Trophoblast cell (in vitro differentiated cells and primary cell): ENCODE measurements at regions not wholly inside any gene's neighbourhood (a gene's known extent, or its start where the extent isn't known, plus 50 kb on each side); places are given as distances from the start of the nearest gene placed in this dataset.

ENCODE experiments used
- DNase-seq, 2 donors: peaks; one replicate each; pipeline ENCODE4 v3.0.0-alpha.2; 2016
- H2AFZ ChIP-seq: 2 replicates; pipeline ENCODE4 v1.6.1; 2013; ENCODE audit warnings: low read length, moderate library complexity, mild to moderate bottlenecking; ENCODE audit not compliant: insufficient read depth, poor library complexity
- H2AK5ac ChIP-seq: 2 replicates; pipeline ENCODE4 v1.6.1; 2013; ENCODE audit warnings: mild to moderate bottlenecking, low read length
- H2BK120ac ChIP-seq: 2 replicates; pipeline ENCODE4 v1.6.1; 2013; ENCODE audit warnings: low read length, mild to moderate bottlenecking, moderate library complexity; ENCODE audit not compliant: insufficient read depth, poor library complexity
- H2BK12ac ChIP-seq: 2 replicates; pipeline ENCODE4 v1.6.1; 2013; ENCODE audit warnings: mild to moderate bottlenecking, low read length, moderate library complexity
- H2BK5ac ChIP-seq: 2 replicates; pipeline ENCODE4 v1.6.1; 2013; ENCODE audit warnings: low read length, low read depth, moderate library complexity, mild to moderate bottlenecking; ENCODE audit not compliant: poor library complexity
- H3K14ac ChIP-seq: 2 replicates; pipeline ENCODE4 v1.6.1; 2013; ENCODE audit warnings: mild to moderate bottlenecking, low read length
- H3K18ac ChIP-seq: 2 replicates; pipeline ENCODE4 v1.6.1; 2013; ENCODE audit warnings: mild to moderate bottlenecking, low read length
- H3K23ac ChIP-seq: 2 replicates; pipeline ENCODE4 v1.6.1; 2013; ENCODE audit warnings: low read length
- H3K27ac ChIP-seq: 2 replicates; pipeline ENCODE4 v1.5.1; 2013; ENCODE audit warnings: low read depth, mild to moderate bottlenecking, inconsistent platforms, low read length, moderate library complexity
- H3K27me3 ChIP-seq: 2 replicates; pipeline ENCODE4 v1.6.1; 2013; ENCODE audit warnings: inconsistent platforms, mild to moderate bottlenecking, low read length, moderate library complexity; ENCODE audit not compliant: insufficient read depth
- H3K36me3 ChIP-seq, 2 experiments: 1 replicate in 1 of 2; 2 replicates in 1 of 2; pipeline ENCODE4 v1.6.1; 2013; ENCODE audit warnings: low read length in 2 of 2, mild to moderate bottlenecking in 2 of 2, moderate library complexity in 1 of 2; ENCODE audit not compliant: insufficient read depth in 2 of 2, control insufficient read depth in 1 of 2
- H3K4ac ChIP-seq: 2 replicates; pipeline ENCODE4 v1.6.1; 2013; ENCODE audit warnings: low read depth, mild to moderate bottlenecking, low read length, moderate library complexity
- H3K4me1 ChIP-seq, 2 experiments: 1 replicate in 1 of 2; 2 replicates in 1 of 2; pipeline ENCODE4 v1.6.1; 2013; ENCODE audit warnings: low read length in 2 of 2, mild to moderate bottlenecking in 2 of 2, moderate library complexity in 1 of 2; ENCODE audit not compliant: insufficient read depth in 2 of 2, control insufficient read depth in 1 of 2
- H3K4me2 ChIP-seq: 2 replicates; pipeline ENCODE4 v1.6.1; 2013; ENCODE audit warnings: inconsistent platforms, mild to moderate bottlenecking, low read length, moderate library complexity
- H3K4me3 ChIP-seq: 2 replicates; pipeline ENCODE4 v1.5.1; 2013; ENCODE audit warnings: mild to moderate bottlenecking, low read depth, low read length, inconsistent platforms
- H3K79me1 ChIP-seq: one replicate; pipeline ENCODE4 v1.6.1; 2013; ENCODE audit warnings: low read length
- H3K79me2 ChIP-seq: 2 replicates; pipeline ENCODE4 v1.6.1; 2013; ENCODE audit warnings: low read length, mild to moderate bottlenecking; ENCODE audit not compliant: control insufficient read depth, insufficient read depth, poor library complexity
- H3K9ac ChIP-seq: 2 replicates; pipeline ENCODE4 v1.6.1; 2013; ENCODE audit warnings: mild to moderate bottlenecking, low read length
- H3K9me3 ChIP-seq: 2 replicates; pipeline ENCODE4 v1.6.1; 2013; ENCODE audit warnings: low read depth, mild to moderate bottlenecking, control low read depth, inconsistent platforms, low read length; ENCODE audit not compliant: insufficient read depth
- H4K12ac ChIP-seq: 2 replicates; pipeline ENCODE4 v1.6.1; 2013; ENCODE audit warnings: low read depth, mild to moderate bottlenecking, low read length, moderate library complexity
- H4K8ac ChIP-seq: 2 replicates; pipeline ENCODE4 v1.6.1; 2013; ENCODE audit warnings: low read depth, mild to moderate bottlenecking, low read length, moderate library complexity
- H4K91ac ChIP-seq: one replicate; pipeline ENCODE4 v1.6.1; 2013; ENCODE audit warnings: low read depth, mild to moderate bottlenecking, low read length, moderate library complexity
- WGBS: extraction: QIAGEN DNeasy Blood & Tissue Kit; methylation state at CpG from one replicate; pipeline ENCODE4 v1.1.7; 2013; ENCODE audit warnings: missing lambda C conversion rate; ENCODE audit not compliant: insufficient read length, insufficient coverage; ENCODE audit errors: extremely low coverage; 5-methylcytosine and 5-hydroxymethylcytosine counted together

DNA sequence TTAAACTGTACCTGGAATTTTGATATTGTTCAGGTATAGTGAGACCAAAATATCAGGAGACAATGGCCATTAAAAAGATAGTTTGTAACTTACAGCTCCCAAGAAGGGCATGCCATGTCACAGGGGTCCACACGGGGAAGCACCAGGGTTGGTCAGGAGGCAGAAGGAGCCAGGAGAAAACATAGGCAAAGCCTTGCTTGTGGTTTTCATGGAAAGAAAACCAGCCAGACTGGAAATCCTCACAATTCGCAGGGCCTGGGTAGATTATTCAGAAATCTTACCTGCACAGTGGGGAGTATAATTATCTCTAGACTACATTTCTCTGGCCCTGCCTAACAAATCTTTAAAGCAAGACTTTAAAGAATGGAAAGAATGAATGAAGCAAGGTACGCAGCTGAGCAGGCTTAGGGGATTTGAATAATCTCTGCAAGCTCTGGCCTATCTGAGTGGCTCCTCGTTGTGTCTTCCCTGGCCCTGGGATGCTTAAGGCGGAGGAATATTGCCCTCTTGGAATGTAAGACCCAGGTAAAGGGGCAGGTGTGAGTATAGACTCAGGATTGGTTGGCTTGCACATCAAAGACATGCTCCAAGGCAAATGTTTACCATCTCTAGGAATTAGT, 66.9 kb upstream of the CDC42EP3 start:
- Histone ChIP-seq H4K8ac (no peak overlapping the region), H2BK5ac (peak overlapping the region; percentile 76), H3K4me3 (no peak overlapping the region), H2AFZ (no peak overlapping the region), H3K9me3 (no peaks in the 10 kb centered on the region), H3K36me3 (no peaks in the 10 kb centered on the region), H3K79me1 (peaks cover 11% of the 10 kb centered on the region), H2BK12ac (peak overlapping the region; percentile 79), H3K4ac (peak overlapping the region; percentile 81), H3K9ac (no peak overlapping the region), H3K18ac (no peak overlapping the region), H3K79me2 (no peaks in the 10 kb centered on the region), H3K4me2 (no peak overlapping the region), H4K12ac (no peak overlapping the region), H2AK5ac (no peak overlapping the region), H3K14ac (peak overlapping the region; percentile 75), H4K91ac (peak overlapping the region; percentile 62), H3K27me3 (no peaks in the 10 kb centered on the region), H3K4me1 (peaks cover 6 to 10% of the 10 kb centered on the region in 2 experiments), H3K23ac (no peak overlapping the region), H3K27ac (peak overlapping the region; percentile 77), H2BK120ac (peak overlapping the region; percentile 25)
- DNase-seq = peak; percentile 84 to 94
- no CpG with 5 or more reads among the region's 5 CpGs for WGBS

DNA sequence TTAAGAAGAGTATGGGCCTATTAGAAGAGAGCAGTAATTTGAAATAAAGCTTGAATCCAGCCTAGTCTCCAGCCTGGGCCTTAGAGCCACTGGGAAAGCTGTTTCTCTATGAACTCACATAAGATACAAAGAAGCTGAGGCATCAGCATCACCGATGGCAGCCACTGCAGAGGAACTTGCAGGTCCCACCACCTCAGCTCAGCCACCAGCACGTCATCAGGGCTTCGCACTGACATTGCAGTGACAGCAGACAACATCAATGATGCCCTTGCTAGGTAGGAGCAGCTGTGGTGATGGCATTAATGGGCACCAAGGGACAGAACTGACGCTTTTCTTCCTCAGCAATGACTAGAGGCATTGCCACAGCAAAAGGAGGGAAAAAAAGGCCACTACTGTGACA, 67.7 kb upstream of the CDC42EP3 start:
- H3K9ac ChIP-seq = no peak overlapping the region
- no peak overlapping the region for H2AFZ ChIP-seq
- no peaks in the 10 kb centered on the region for H3K79me2 ChIP-seq
- H3K4me3 ChIP-seq = no peak overlapping the region
- no peaks in the 10 kb centered on the region for H3K27me3 ChIP-seq
- H3K4me1 ChIP-seq = peaks cover 6 to 10% of the 10 kb centered on the region in 2 experiments
- peak overlapping the region; percentile 9 for H2BK120ac ChIP-seq
- WGBS = no CpG with 5 or more reads among the region's 4 CpGs
- peak overlapping the region; percentile 2 for H2BK5ac ChIP-seq
- peak overlapping the region; percentile 7 for H3K18ac ChIP-seq
- H3K4ac ChIP-seq = no peak overlapping the region
- H4K12ac ChIP-seq = no peak overlapping the region
- H3K23ac ChIP-seq = no peak overlapping the region
- H3K14ac ChIP-seq = peak overlapping the region; percentile 7
- peak overlapping the region; percentile 45 for H2BK12ac ChIP-seq
- H3K79me1 ChIP-seq = peaks cover 11% of the 10 kb centered on the region
- H3K9me3 ChIP-seq = no peaks in the 10 kb centered on the region
- H3K4me2 ChIP-seq = no peak overlapping the region
- no peak overlapping the region for H4K8ac ChIP-seq
- peak overlapping the region; percentile 1 for H3K27ac ChIP-seq
- no peaks in the 10 kb centered on the region for H3K36me3 ChIP-seq
- H2AK5ac ChIP-seq = peak overlapping the region; percentile 22
- DNase-seq = no peak
- peak overlapping the region; percentile 31 for H4K91ac ChIP-seq

DNA sequence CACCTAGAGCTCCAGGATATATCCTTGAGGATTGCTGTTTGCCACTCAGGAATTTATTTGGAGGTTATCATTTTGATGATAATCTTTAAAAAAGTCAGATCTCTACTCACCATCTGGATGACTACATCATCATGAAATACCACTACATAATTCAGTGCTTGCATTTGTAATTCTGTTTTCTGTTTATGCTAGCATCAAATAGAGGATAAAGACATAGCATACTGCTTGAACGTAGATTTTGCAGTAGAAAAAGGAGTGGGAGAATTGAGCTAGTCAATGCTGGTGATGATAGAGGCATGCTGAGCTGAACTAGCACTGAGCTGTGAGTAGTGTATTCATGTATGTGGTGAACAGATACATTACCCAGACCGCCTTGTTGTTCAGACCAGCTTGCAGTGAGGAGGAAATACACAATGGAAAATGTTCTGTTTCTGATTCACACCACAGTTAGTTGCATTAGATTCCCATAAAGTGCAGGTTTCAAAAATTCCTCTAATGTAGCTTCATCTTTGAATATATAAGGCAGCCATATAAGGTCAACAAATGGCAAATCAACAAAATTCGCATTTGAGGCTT, 68.8 kb upstream of the CDC42EP3 start:
- Histone ChIP-seq H3K23ac (no peak overlapping the region), H4K12ac (no peak overlapping the region), H3K18ac (no peak overlapping the region), H3K4me2 (no peak overlapping the region), H3K9ac (no peak overlapping the region), H2BK12ac (peak overlapping the region; percentile 94), H3K4ac (no peak overlapping the region), H4K8ac (no peak overlapping the region), H3K79me2 (no peaks in the 10 kb centered on the region), H2BK120ac (peak overlapping the region; percentile 77), H2BK5ac (peak overlapping the region; percentile 61), H3K4me1 (peaks cover 6 to 10% of the 10 kb centered on the region in 2 experiments), H3K9me3 (no peaks in the 10 kb centered on the region), H2AK5ac (peak overlapping the region; percentile 85), H3K4me3 (no peak overlapping the region), H3K14ac (peak overlapping the region; percentile 47), H2AFZ (no peak overlapping the region), H3K36me3 (no peaks in the 10 kb centered on the region), H3K79me1 (peaks cover 11% of the 10 kb centered on the region), H4K91ac (peak overlapping the region; percentile 35), H3K27me3 (no peaks in the 10 kb centered on the region), H3K27ac (no peak overlapping the region)
- peak in 1 of 2 donors; percentile 48 for DNase-seq
- WGBS = no CpG with 5 or more reads among the region's 3 CpGs

DNA sequence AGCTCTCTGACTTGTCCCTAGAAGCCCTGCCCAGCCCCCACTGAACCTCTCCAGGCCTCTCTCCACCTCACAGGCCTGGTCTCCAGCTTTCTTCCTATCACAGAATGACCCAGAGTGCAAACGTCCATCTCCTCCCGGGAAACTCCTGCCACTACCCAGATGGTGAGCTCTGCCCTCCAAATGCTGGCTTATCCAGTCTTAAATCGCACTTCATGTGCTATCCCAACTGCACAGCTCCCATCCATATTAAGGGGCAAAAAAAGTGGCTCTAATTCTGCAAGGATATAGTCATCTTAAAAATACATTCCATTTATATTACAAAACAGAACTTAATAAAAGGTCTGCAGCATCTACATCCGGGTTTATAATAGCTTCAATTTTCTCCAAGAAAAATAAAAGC, 70.8 kb upstream of the CDC42EP3 start:
- Histone ChIP-seq H3K4ac (no peak overlapping the region), H2BK120ac (no peak overlapping the region), H3K36me3 (no peaks in the 10 kb centered on the region), H2AK5ac (no peak overlapping the region), H3K4me3 (no peak overlapping the region), H3K14ac (no peak overlapping the region), H4K8ac (no peak overlapping the region), H3K4me1 (peaks cover 6 to 10% of the 10 kb centered on the region in 2 experiments), H2BK12ac (peak overlapping the region; percentile 16), H3K9ac (no peak overlapping the region), H3K18ac (no peak overlapping the region), H4K91ac (peak overlapping the region; percentile 35), H3K79me2 (no peaks in the 10 kb centered on the region), H3K27me3 (no peaks in the 10 kb centered on the region), H3K4me2 (no peak overlapping the region), H3K9me3 (no peaks in the 10 kb centered on the region), H3K27ac (no peak overlapping the region), H4K12ac (no peak overlapping the region), H3K23ac (no peak overlapping the region), H2AFZ (no peak overlapping the region), H2BK5ac (no peak overlapping the region), H3K79me1 (peaks cover 7% of the 10 kb centered on the region)
- WGBS = no CpG with 5 or more reads among the region's 4 CpGs
- no peak for DNase-seq
